CD4-positive, alpha-beta T cell treated with Interleukin-6 for 4 hours (primary cell): ENCODE measurements at regions not wholly inside any gene's neighbourhood (a gene's known extent, or its start where the extent isn't known, plus 50 kb on each side); places are given as distances from the start of the nearest gene placed in this dataset.

Experiments
- DNase-seq: peaks from one replicate; pipeline ENCODE4 v3.0.0-alpha.2; 2020; ENCODE audit warnings: mixed read lengths

GRCh38 chr4:128347930-128348660, 60.5 kb upstream of the PGRMC2 start:
- no peak for DNase-seq

GRCh38 chr4:128347175-128347868, 59.7 kb upstream of the PGRMC2 start:
- no peak for DNase-seq

DNA sequence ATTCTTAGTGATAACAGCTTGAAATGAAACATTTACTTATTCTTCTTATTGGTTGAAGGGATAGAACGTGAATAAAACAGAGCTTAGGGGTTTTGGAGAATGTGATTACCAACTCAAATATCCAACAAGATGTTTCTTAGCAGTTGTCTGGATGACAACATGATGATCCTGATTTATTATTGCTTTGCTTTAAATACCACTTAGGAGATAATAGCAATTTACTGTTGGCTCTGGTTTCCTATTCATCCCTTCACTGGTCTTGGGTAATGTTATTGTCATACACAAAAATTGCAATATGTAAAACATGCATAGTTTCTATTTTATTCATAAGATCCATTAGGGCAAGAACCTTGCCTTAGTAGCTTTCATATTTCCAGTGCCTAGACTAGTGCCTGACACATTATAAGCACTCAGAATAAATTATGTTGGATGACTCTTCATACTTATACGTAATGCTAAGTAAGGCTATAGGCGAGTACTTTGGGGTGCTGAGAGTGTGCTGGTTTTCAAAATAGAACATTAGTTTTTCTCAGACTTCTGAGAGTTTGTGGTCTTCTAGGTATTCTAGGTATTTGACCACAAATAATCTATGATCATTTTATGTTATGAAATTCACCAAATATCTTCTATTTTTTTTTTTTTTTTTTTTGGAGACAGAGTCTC, 58.6 kb upstream of the PGRMC2 start:
- DNase-seq, result no peak

GRCh38 chr4:128345650-128346049, 58.0 kb upstream of the PGRMC2 start:
- DNase-seq, result no peak

DNA sequence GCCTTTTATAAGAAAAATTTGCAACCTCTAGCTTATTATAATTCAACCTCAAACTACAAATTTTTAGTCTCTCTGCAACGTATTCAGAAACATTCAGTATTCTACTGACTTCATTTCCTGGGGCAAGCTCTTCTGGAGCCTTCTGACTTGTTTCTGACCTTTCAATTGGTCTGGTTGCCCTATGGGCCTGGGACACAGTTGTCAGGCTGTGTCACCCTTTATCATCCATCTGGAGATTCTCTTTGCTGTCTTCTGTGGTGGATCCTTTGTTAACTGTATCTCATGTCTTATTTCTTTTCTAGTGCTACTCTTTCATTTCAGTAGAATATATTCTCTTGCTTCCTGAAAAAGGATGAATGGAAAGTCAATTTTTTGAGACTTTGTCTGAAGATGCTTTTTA, 55.1 kb upstream of the PGRMC2 start:
- no peak for DNase-seq

DNA sequence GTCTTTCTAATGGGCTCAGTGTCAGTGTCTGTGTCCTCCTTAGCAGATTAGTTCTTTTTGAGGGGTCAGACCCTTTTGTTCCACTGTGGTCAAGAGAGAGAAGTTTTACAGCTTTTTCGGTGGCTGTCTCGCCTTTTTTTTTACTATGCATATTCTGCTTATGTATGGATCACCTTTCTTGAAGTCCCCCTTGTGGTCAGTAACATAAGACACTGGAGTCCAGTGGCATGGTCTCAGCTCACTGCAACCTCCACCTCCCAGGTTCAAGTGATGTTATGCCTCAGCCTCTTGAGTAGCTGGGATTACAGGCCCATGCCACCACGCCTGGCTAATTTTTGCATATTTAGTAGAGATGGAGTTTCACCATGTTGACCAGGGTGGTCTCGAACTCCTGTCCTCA, 54.0 kb upstream of the PGRMC2 start:
- DNase-seq, result no peak

GRCh38 chr4:128338634-128339355, 51.2 kb upstream of the PGRMC2 start:
- no peak for DNase-seq

GRCh38 chr4:128337863-128338262, 50.2 kb upstream of the PGRMC2 start:
- DNase-seq, result no peak
